Naive B cell (primary cell): ENCODE measurements at regions not wholly inside any gene's neighbourhood (a gene's known extent, or its start where the extent isn't known, plus 50 kb on each side); places are given as distances from the start of the nearest gene placed in this dataset.

Source experiments
- ATAC-seq, 2 donors: fragments of 150-1000 bp; cut with Tn5 transposase; 2 replicates each; pipeline ENCODE4 v1.10.0; 2021; ENCODE audit warnings: low read depth in 2 of 2, mild to moderate bottlenecking in 2 of 2, moderate library complexity in 2 of 2
- DNase-seq: peaks from one replicate; pipeline ENCODE4 v3.0.0; 2022
- H3K27ac Mint-ChIP-seq, 6 donors: one replicate each; pipeline ENCODE4 v1.8.0; 2020 to 2022; ENCODE audit warnings: mild to moderate bottlenecking in 6 of 6, mixed read lengths in 6 of 6, moderate library complexity in 5 of 6, inconsistent platforms in 2 of 6
- H3K27me3 Mint-ChIP-seq, 3 donors: one replicate each; pipeline ENCODE4 v1.8.0; 2021 to 2022; ENCODE audit warnings: mixed read lengths in 3 of 3, mild to moderate bottlenecking in 1 of 3
- H3K36me3 Mint-ChIP-seq, 2 donors: one replicate each; pipeline ENCODE4 v1.8.0; 2020 to 2022; ENCODE audit warnings: mixed read lengths in 2 of 2, inconsistent platforms in 1 of 2, mild to moderate bottlenecking in 1 of 2
- H3K4me1 Mint-ChIP-seq, 3 donors: one replicate each; pipeline ENCODE4 v1.8.0; 2020 to 2022; ENCODE audit warnings: mixed read lengths in 3 of 3, inconsistent platforms in 1 of 3, mild to moderate bottlenecking in 1 of 3, moderate library complexity in 1 of 3
- H3K4me3 Mint-ChIP-seq, 8 donors: one replicate each; pipeline ENCODE4 v1.8.0; 2020 to 2022; ENCODE audit warnings: mild to moderate bottlenecking in 8 of 8, mixed read lengths in 8 of 8, moderate library complexity in 8 of 8, inconsistent platforms in 2 of 8
- H3K9me3 Mint-ChIP-seq, 7 donors: one replicate each; pipeline ENCODE4 v1.8.0; 2020 to 2022; ENCODE audit warnings: mixed read lengths in 7 of 7, mild to moderate bottlenecking in 5 of 7, inconsistent platforms in 2 of 7, moderate library complexity in 1 of 7

- Mint-ChIP-seq H3K27me3 (no peaks in the 10 kb centered on the region), H3K9me3 (no peaks in the 10 kb centered on the region), H3K4me3 (peak overlapping the region in 2 of 8 donors; percentile 4 to 40), H3K4me1 (peaks cover 8 to 17% (median 9%) of the 10 kb centered on the region in 3 donors), H3K36me3 (no peaks in the 10 kb centered on the region), H3K27ac (peak overlapping the region in 1 of 6 donors; percentile 9)
- DNase-seq (peak; percentile 24), ATAC-seq (peak; percentile 98 to 99)
These were observed 157.0 kb downstream of the ASCL1 start for GRCh38 chr12:103114296-103115055.

- DNase-seq, result no peak
- no peaks in the 10 kb centered on the region for H3K27me3 Mint-ChIP-seq
- H3K4me1 Mint-ChIP-seq, result no peaks in the 10 kb centered on the region
- H3K27ac Mint-ChIP-seq, result no peak overlapping the region
- H3K36me3 Mint-ChIP-seq, result peaks cover 10 to 11% of the 10 kb centered on the region in 2 donors
- ATAC-seq, result no peak
- no peak overlapping the region for H3K4me3 Mint-ChIP-seq
- H3K9me3 Mint-ChIP-seq, result peaks cover 4 to 16% (median 9%) of the 10 kb centered on the region in 7 donors
These were observed 171.5 kb downstream of the ASCL1 start for GRCh38 chr12:103128862-103129501.

- no peak for ATAC-seq
- Mint-ChIP-seq H3K4me1 (no peaks in the 10 kb centered on the region), H3K4me3 (no peak overlapping the region), H3K9me3 (peaks cover 12 to 26% (median 20%) of the 10 kb centered on the region in 7 donors), H3K36me3 (peaks cover 11 to 18% of the 10 kb centered on the region in 2 donors), H3K27ac (no peak overlapping the region), H3K27me3 (no peaks in the 10 kb centered on the region)
- no peak for DNase-seq
These were observed 173.1 kb downstream of the ASCL1 start for GRCh38 chr12:103130564-103130963.

GRCh38 chr12:103138538-103138937 is 181.1 kb downstream of the ASCL1 start:
- no peak overlapping the region for H3K4me3 Mint-ChIP-seq
- ATAC-seq (no peak), DNase-seq (no peak)
- H3K27me3 Mint-ChIP-seq, result no peaks in the 10 kb centered on the region
- H3K36me3 Mint-ChIP-seq, result peaks cover 3 to 21% of the 10 kb centered on the region in 2 donors
- peaks cover 10 to 39% (median 22%) of the 10 kb centered on the region in 7 donors for H3K9me3 Mint-ChIP-seq
- peak overlapping the region in 1 of 6 donors; percentile 69 for H3K27ac Mint-ChIP-seq
- H3K4me1 Mint-ChIP-seq, result no peaks in the 10 kb centered on the region

GRCh38 chr12:103139876-103140275 is 182.4 kb downstream of the ASCL1 start:
- peaks cover 0 to 8% of the 10 kb centered on the region in 2 donors for H3K36me3 Mint-ChIP-seq
- peaks cover 6 to 26% (median 12%) of the 10 kb centered on the region in 7 donors for H3K9me3 Mint-ChIP-seq
- no peak overlapping the region for H3K4me3 Mint-ChIP-seq
- DNase-seq, result no peak
- no peaks in the 10 kb centered on the region for H3K27me3 Mint-ChIP-seq
- no peak for ATAC-seq
- H3K4me1 Mint-ChIP-seq, result no peaks in the 10 kb centered on the region
- no peak overlapping the region for H3K27ac Mint-ChIP-seq

GRCh38 chr12:103140286-103140685 is 182.8 kb downstream of the ASCL1 start:
- H3K9me3 Mint-ChIP-seq, result peaks cover 4 to 21% (median 12%) of the 10 kb centered on the region in 7 donors
- DNase-seq (no peak), ATAC-seq (no peak)
- H3K27ac Mint-ChIP-seq, result no peak overlapping the region
- no peak overlapping the region for H3K4me3 Mint-ChIP-seq
- H3K27me3 Mint-ChIP-seq, result no peaks in the 10 kb centered on the region
- no peaks in the 10 kb centered on the region for H3K4me1 Mint-ChIP-seq
- peaks cover 0 to 8% of the 10 kb centered on the region in 2 donors for H3K36me3 Mint-ChIP-seq

GRCh38 chr12:103144278-103144677 is 186.8 kb downstream of the ASCL1 start:
- Mint-ChIP-seq H3K27ac (no peak overlapping the region), H3K4me1 (no peaks in the 10 kb centered on the region), H3K9me3 (no peaks in the 10 kb centered on the region), H3K36me3 (no peaks in the 10 kb centered on the region), H3K27me3 (no peaks in the 10 kb centered on the region), H3K4me3 (no peak overlapping the region)
- ATAC-seq (no peak), DNase-seq (no peak)

GRCh38 chr12:103160622-103161021 is 203.1 kb downstream of the ASCL1 start:
- DNase-seq (no peak), ATAC-seq (no peak)
- H3K36me3 Mint-ChIP-seq, result peaks cover 0 to 7% of the 10 kb centered on the region in 2 donors
- H3K4me1 Mint-ChIP-seq, result no peaks in the 10 kb centered on the region
- no peak overlapping the region for H3K4me3 Mint-ChIP-seq
- peaks cover 3 to 35% (median 12%) of the 10 kb centered on the region in 7 donors for H3K9me3 Mint-ChIP-seq
- H3K27ac Mint-ChIP-seq, result no peak overlapping the region
- H3K27me3 Mint-ChIP-seq, result no peaks in the 10 kb centered on the region

- no peak overlapping the region for H3K4me3 Mint-ChIP-seq
- H3K9me3 Mint-ChIP-seq, result peaks cover 3 to 26% (median 6%) of the 10 kb centered on the region in 7 donors
- peaks cover 0 to 7% of the 10 kb centered on the region in 2 donors for H3K36me3 Mint-ChIP-seq
- ATAC-seq (no peak), DNase-seq (no peak)
- no peaks in the 10 kb centered on the region for H3K4me1 Mint-ChIP-seq
- no peaks in the 10 kb centered on the region for H3K27me3 Mint-ChIP-seq
- no peak overlapping the region for H3K27ac Mint-ChIP-seq
These were observed 204.3 kb downstream of the ASCL1 start for GRCh38 chr12:103161582-103162362.

GRCh38 chr12:103166949-103167348 is 209.5 kb downstream of the ASCL1 start:
- DNase-seq, result no peak
- Mint-ChIP-seq H3K27ac (no peak overlapping the region), H3K27me3 (no peaks in the 10 kb centered on the region), H3K4me3 (no peak overlapping the region), H3K4me1 (no peaks in the 10 kb centered on the region), H3K36me3 (peaks cover 0 to 8% of the 10 kb centered on the region in 2 donors), H3K9me3 (peaks cover 0 to 9% (median 8%) of the 10 kb centered on the region in 7 donors)
- no peak for ATAC-seq

GRCh38 chr12:103172447-103173112 is 215.1 kb downstream of the ASCL1 start:
- Mint-ChIP-seq H3K4me3 (no peak overlapping the region), H3K36me3 (peaks cover 0 to 8% of the 10 kb centered on the region in 2 donors), H3K4me1 (no peaks in the 10 kb centered on the region), H3K27ac (no peak overlapping the region), H3K27me3 (peaks cover 0 to 4% (median 0%) of the 10 kb centered on the region in 3 donors), H3K9me3 (peaks cover 0 to 11% (median 8%) of the 10 kb centered on the region in 7 donors)
- ATAC-seq (no peak), DNase-seq (no peak)

- Mint-ChIP-seq H3K4me3 (no peak overlapping the region), H3K4me1 (no peaks in the 10 kb centered on the region), H3K36me3 (peaks cover 0 to 8% of the 10 kb centered on the region in 2 donors), H3K27me3 (peaks cover 0 to 4% (median 0%) of the 10 kb centered on the region in 3 donors), H3K27ac (no peak overlapping the region), H3K9me3 (peaks cover 0 to 10% (median 0%) of the 10 kb centered on the region in 7 donors)
- ATAC-seq, result no peak
- no peak for DNase-seq
These were observed 218.2 kb downstream of the ASCL1 start for GRCh38 chr12:103175625-103176024.
